CD4-positive, alpha-beta T cell treated with Interleukin-10 for 1 hour (primary cell): ENCODE measurements at regions not wholly inside any gene's neighbourhood (a gene's known extent, or its start where the extent isn't known, plus 50 kb on each side); places are given as distances from the start of the nearest gene placed in this dataset.

Experiments used
- DNase-seq: peaks from one replicate; pipeline ENCODE4 v3.0.0-alpha.2; 2020

DNA sequence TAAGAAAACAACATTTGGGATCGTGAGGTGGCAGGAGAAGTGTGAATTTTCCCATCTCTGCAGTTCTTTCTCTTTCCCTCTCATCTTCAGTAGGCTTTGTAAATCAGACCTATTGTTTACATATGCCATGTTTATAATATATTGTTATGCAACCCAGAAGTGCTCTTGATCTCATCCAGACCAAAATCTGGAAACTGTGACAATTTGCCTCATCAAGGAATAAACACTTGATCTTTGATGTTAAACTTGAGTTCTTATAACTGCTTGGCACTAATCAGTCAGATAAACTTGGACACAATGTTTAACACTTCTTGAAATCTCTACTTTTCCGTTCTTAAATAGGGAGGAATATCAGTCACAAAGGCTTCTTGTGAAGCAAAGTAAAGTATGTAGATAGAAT lies 384.7 kb downstream of the DMRT2 start:
- no peak for DNase-seq

DNA sequence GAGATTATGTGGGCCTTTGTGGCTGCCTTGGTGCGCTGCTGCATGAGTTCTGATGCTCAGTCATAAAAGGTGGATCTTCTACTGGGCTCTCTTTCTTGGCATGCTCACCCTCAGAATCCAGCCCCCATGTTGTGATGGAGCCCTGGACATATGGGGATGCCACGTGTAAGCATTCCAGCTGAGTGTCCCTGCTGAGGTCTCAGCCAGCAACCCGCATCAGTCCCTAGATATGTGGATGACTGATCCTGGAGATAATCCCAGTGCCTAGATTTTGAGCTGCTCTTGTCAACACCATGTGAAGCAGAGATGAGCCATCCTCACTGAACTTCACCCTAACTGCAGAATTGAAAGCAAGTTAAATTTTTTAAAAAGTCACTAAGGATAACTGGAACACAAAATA lies 390.1 kb downstream of the DMRT2 start:
- DNase-seq = no peak

- DNase-seq = no peak
Measured at GRCh38 chr9:1442105-1442504, 391.9 kb downstream of the DMRT2 start.

DNA sequence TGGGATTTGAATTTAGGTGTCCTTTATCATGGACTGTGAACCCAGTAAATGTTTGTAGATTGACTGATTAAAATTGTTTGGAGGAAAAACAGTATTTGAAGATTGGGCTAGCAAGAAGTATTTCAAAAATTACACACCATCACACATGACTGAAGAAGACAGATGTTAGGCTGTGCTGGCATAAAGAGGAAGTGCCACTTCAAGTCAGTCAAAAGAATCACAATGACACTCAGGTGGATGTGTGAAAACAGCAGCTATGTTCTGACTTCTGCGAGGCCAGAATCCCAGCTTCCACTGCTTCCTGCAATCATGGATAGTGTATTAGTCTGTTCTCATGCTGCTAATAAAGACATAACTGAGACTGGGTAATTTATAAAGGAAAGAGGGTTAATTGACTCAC lies 393.3 kb downstream of the DMRT2 start:
- no peak for DNase-seq

DNA sequence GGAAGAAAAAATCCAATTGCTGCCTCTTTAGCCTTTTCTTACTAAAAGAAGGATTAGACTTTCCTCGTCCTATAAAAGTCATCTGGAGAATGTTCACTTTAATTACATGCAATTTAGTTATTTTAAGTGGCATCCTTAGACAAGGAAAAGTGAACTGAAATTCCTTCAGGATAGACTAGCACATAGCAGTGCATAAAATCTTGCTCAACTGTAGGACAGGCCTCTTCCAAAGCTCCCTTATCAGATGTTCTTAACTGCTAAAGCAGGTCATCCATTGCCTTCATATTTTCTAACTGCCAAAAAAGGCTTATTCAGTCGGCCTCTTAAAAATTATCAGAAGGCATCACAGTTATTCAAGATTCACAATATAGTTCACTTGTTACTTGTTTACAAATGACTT lies 396.5 kb downstream of the DMRT2 start:
- DNase-seq = no peak

GRCh38 chr9:1453636-1454035 lies 403.5 kb downstream of the DMRT2 start:
- no peak for DNase-seq

DNA sequence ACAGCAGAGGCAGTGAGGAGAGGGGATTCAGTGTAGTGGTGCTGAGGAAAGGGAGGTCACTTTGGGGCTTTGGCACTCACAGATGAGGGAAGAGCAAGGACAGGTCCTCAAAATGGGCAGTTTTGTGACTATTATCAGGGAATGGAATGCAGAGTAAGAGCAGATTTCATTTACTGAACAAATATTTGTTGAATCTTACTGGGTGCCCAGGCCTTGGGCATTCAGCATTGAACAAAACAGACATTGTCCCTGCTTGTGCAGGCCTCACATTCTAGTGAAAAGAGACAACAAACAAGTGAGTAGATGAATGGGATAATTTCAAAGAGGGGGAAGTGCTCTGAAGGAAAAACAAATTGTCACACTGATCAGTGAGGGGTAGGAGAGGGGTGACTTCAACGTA lies 404.1 kb downstream of the DMRT2 start:
- DNase-seq = no peak

DNA sequence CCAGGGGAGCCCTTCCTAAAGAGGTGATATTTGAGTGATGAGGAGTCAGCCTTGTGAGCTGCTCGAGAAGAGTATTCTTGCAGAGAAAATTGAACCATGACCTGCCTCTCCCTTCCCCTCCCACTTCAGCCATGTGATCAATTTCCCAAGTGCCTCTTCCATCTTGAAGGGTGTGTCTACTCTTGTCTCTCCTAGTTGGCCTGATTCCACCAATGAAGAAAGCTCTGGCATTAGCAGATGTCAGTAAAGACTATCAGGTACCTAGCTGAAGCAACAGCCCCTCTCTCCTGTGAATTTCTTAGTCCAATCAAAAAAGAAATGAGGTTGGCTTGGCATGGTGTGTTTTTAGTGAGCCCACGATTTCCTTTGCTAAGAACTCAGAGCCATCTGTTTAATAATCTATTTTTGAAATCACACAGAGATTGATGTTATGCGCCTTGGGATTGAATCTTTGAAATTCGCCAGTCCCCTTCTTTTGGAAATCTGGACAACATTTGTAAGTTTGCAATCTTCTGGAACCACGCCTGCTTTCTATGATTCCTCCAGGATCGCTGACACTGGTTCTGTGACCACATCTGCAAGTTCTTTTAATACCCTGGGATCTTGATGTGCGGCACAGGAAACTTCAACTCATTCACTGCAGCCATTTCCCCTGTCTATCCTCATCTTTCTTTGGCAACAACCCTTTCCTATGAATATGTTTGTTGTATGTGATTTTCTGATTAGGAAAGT lies 404.6 kb downstream of the DMRT2 start:
- no peak for DNase-seq

DNA sequence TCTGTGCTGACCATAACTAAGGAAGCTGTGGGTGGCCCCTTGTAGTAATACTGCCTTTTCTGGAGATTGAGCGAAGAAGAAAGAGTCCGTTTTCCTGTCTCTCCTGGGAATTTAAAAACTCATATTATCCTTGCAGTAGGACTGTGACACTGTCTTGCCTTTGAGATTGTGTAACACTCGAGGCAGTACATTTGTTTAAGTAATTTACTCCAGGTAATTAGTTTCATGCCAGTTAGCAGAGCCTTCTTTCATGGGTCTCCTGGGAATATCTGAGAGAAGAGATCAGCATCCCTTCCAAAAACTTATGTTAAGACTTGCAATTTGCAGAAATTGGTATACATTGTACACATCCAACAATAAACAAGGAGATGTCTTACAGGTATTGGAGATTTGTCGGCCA lies 405.6 kb downstream of the DMRT2 start:
- no peak for DNase-seq

GRCh38 chr9:1456301-1457024 lies 406.3 kb downstream of the DMRT2 start:
- DNase-seq = no peak

DNA sequence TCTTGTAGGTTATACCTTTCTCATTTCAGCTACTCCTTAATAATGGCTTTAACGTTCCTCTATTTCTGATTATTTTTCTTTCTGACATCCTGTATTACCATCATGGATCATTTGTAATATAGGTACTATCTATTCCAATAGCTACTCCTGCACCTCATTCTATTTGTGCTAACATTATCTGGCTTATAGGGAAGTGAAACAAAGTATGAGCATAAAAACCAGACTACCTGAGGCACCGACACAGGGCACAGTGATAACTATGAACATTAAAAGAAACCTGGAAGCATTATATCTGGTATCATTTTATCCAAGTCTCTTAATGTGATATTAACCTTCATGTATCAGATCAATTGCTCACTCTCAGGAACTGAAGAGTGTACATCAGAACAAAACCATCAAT lies 407.3 kb downstream of the DMRT2 start:
- no peak for DNase-seq

- no peak for DNase-seq
Measured at GRCh38 chr9:1458503-1458902, 408.3 kb downstream of the DMRT2 start.

- DNase-seq = peak; percentile 8
Measured at GRCh38 chr9:1460143-1460769, 410.1 kb downstream of the DMRT2 start.

DNA sequence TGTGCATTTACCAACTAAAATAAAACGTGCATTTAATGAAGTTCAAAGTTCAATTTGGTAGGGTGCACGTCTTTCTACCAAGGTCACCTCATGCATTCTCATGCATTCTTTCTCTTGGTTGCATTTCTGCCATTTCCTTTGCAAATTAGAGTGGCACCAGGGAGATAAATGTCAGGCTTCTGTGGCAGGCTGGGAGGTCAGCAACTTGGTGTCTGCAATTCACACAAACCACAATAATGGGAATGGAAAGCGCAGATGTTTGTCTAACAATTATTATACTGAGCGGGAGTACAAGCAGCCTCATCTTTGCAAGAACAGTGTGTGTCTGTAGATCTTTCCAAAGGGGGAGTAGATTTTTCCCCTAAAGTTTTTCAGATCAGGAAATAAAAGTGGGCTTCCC lies 411.7 kb downstream of the DMRT2 start:
- no peak for DNase-seq

GRCh38 chr9:1462626-1463308 lies 412.6 kb downstream of the DMRT2 start:
- no peak for DNase-seq

DNA sequence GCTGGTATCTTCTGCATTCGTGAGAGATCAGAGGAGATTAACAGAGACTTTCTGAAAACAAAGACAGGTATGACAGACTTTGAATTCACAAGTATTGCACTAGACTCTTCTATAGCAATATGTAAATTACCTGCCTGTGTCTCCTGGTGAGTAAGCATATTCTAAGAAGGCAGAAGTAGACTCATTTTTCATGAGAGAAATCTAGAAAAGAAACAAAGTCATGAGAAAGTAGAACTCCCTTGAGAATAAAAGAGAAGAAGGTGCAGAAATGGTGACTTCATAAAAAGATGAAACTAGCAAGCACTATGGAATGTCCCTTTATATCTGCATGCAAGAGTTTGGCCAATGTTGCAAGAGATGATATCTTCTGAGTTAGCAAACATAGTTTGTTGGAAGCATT lies 419.8 kb downstream of the DMRT2 start:
- no peak for DNase-seq

GRCh38 chr9:1473956-1474634 lies 423.9 kb downstream of the DMRT2 start:
- DNase-seq = no peak

DNA sequence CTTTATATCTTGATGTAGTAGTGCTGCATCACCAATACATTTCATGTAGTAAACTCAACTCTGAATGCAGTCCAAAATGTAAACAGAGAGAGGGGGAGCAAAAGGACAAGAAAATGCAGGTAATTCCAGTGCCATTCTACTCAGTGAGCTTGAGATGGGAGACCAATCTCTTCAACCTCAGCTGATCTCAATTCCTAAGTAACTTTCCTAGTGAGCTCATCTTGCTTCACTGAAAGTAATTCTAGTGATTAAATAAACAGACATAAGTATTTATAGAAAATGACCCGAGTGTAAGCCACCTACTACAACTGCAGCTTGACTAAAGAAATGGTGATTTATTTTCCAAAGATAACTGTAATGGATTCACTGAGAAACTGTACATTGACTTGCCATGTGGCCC lies 424.5 kb downstream of the DMRT2 start:
- no peak for DNase-seq

DNA sequence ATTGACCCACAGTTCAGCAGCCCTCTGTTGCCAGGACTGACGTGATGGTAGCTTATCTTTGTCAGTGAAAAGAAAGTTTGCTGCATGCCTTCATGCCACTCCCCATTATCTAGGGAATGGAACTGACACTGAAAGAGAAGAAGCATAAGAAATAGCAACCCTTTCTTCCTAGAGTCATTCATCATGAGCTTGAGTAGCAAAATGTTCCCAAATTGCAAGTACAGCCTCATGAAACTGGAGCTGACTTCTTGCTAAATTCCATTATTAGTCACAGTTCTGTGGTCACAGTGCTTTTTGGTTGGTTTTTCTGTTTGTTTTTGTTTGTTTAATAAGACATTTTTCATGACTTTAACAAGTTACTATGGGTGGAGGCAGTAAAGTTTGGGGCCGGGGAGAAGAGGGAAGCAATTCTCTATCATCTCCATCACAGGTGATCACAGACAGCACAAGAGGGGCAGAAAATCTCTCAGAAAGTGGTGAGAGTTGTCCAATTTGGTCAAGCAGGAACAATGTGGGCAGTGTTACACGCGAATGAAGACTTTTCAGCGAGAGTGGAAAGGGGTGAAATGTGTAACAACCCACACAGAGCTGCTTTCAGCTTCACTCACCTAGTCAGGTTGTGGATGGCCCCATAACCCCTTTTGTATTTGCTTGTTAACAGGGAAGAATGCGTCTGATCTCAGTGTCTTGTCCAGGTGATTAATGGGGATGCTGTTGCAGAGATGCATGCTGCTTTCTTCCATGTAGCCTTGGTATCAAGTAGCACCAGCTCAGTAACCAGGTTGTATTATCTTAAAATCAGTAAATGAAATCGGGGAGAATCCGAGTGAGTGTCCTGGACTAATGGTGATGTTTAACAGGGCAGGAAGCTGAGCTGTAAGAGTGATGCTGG lies 440.4 kb downstream of the DMRT2 start:
- no peak for DNase-seq

GRCh38 chr9:1492156-1492555 lies 442.0 kb downstream of the DMRT2 start:
- DNase-seq = no peak

DNA sequence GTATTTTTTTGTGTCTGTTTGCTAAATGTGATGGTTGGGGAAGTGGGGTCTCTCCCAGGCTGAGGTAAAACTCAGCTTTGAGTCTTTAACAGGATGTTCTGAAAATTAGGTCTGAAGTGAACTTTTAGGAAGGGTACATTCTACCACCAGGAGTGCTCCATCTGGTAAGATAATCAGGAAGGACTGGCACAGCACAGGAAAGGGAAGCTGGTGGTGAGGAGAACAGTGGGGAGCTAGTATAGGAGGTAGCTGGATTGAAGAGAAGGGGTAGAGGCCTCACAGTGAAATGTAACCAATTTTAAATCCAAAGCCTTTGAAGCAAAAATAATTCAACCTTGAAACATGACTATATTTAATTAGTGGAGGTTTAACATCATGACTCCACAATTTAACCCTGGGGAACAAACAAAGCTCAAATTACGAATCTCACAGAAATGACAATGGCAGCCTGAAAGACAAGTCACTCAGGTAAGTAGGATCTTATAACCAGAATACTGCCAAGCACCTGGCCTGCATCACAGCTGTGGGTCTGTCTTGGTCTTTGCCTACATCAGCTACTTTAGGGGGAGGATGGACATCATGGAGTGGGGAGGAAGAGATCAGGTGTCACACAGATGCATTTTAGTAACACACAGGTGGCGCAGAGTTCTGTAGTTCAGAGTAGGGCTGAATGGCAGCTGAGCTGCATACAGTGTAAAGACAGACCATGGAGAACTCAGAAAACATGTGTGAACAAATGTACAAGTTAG lies 445.3 kb downstream of the DMRT2 start:
- no peak for DNase-seq
